Loucy (cell line): ENCODE measurements at regions not wholly inside any gene's neighbourhood (a gene's known extent, or its start where the extent isn't known, plus 50 kb on each side); places are given as distances from the start of the nearest gene placed in this dataset.

ENCODE experiments used
- CTCF ChIP-seq: fragments of 200-600 bp; sonication (generic); conservative IDR thresholded peaks from 2 replicates; pipeline ENCODE4 v1.5.1; 2014; ENCODE audit warnings: mild to moderate bottlenecking, antibody characterized with exemption, low read length
- EZH2phosphoT487 ChIP-seq: fragments of 200-600 bp; IDR thresholded peaks from 2 replicates; pipeline ENCODE4 v1.6.1; 2018; ENCODE audit warnings: antibody characterized with exemption, mild to moderate bottlenecking, moderate library complexity, borderline replicate concordance

DNA sequence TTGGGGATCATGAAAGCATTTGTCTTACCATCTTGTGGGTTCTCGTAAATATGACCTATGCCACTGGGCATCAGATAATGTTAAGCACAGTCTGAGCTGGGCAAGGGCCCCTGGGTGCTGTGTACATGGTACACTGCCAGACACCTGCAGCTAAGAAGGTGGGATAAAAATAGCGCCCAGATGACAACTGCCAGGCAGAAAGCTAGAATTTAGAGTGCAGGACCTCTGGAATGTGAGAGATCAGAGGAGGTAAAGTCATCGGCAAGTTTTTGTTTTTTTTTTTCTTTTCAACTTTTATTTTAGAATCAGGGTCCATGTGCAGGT is 53.8 kb upstream of the CYRIA start:
- TF ChIP-seq CTCF = no peak
- no peak for TF ChIP-seq EZH2phosphoT487
